HG03378 (cell line): ENCODE measurements at regions not wholly inside any gene's neighbourhood (a gene's known extent, or its start where the extent isn't known, plus 50 kb on each side); places are given as distances from the start of the nearest gene placed in this dataset.

Experiments used
- ATAC-seq: cut with Tn5 transposase; IDR thresholded peaks from one replicate; pipeline ENCODE4 v1.9.1; 2021; ENCODE audit warnings: mild to moderate bottlenecking, moderate library complexity; ENCODE audit not compliant: unreplicated experiment

DNA sequence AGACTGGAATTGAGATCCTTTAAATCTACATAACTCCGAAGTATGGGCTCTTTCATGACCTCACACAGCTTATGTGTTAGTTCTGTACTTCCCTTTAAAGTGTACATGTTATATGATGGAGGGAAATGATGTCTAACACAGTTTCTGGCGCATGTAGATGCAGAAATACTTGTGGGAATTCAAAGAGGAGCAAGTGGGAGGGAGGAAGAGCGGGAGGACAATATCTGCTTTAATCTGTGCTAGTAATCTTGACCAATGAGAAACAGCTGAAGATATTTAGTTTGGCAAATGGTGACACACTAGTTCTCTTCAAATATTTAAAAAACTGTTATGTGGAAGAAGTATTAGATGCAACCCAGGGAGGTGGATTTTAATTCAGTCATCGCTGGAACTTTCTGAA lies 62.9 kb upstream of the PLEKHG1 start:
- ATAC-seq = no peak

DNA sequence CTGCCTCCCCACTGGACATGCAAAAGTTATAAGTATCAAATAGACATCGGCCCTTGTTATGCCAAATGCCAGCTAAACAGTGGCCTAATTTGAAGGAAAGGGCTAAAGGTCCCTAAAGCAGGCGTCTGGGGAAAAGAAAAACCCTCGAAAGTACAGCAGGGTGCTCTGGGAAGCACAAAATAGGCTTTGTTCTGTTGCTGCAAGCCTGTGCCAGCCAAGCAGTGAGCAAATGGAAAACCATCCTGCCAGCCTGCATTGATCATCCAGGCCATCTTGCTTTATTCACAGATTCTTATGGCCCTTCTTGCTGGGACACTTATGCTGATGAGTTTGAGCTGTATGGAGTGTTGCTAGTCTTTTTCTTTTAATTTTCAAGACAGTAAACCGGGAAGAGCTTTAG lies 62.2 kb upstream of the PLEKHG1 start:
- no peak for ATAC-seq

DNA sequence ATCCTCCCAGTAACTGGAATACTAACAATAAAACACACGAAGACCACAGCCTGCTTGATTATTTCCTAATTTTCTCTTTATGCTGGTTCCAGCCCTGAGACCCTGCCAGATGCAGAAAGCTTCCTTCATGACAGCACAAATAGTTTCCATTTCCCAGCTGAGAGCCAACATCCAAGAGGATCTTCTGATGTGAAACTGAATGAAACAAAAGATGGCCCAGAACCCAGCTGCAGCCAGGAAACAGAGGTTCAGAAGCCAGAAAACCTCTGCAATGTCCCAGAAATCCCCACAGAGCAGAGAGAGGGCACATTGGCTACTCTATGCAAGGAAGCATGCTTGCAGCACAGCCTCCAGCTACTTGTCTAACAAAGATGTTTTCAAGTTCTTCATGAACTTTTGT lies 61.8 kb upstream of the PLEKHG1 start:
- ATAC-seq = no peak

DNA sequence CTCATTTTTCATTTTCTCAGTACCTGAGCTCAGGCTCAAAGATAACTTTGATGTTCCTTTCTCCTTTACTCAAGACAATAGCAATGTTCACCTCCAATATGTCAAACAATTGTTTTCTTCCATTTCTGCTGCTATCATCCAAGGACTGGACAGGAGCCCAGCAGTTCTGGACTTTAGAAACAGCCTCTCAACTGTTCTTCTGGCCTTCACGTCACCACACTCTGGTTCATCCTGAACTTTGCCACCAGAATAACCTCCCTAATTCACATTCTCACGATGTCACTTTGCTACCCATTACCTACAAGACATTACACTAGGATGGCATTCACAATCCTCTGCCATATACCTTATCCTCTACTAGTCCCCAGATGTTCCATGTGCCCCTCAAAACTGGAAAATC lies 60.6 kb upstream of the PLEKHG1 start:
- ATAC-seq = no peak

DNA sequence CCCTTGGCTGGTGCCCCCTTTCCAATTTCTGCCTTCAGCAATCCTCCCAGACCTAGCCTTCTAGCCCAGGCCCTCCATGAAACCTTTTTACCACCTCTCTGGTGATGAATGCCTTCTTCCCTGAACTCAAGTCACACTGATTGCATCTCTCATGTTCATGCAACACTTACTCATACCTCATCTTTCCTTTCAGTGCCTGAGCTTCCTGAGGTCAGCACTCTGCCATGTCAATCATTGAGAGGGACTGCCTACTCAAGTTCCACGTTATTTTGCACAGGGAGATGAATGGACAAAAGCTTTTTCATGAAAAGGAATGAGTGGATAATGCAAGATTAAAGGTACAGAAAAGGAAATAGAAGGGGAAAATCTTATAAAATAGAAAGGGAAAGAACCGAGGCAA lies 60.1 kb upstream of the PLEKHG1 start:
- no peak for ATAC-seq

DNA sequence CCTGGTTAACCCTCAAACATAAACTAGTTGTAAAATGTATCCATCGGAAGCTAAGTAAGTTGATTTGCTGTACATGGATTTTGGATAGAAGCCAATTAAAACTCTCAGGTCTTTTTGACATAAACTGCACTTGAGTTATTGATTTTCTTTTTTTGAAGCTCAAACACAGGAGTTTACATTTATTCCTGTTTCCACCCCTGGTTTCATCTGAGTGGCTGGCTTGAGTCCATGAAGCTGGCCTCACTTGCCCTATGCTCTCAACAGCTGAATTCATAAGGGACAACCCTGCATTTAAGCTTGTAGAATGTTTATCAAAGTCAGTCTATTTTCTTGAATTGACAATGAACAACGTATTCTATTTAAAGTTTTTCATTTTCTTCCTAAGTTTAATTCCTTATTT lies 58.1 kb upstream of the PLEKHG1 start:
- ATAC-seq = no peak

DNA sequence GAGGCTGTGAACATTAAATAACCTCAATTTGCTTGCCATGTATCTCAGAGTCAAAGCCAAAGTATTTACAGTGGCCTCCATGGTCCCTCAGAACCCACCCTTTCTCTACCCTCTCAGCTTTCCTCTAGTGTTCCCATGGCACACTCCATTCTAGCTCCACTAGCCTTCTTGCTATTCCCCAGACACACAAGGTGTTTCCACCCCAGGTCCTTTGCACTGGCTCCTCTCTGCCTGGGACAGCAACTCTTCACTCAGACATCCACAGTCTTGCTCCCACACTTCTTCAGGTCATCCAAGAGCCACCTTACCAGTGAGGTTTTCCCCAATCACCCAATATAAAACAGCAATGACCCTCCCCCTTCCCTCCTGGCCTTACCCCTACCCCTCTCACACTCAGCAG lies 56.5 kb upstream of the PLEKHG1 start:
- no peak for ATAC-seq

DNA sequence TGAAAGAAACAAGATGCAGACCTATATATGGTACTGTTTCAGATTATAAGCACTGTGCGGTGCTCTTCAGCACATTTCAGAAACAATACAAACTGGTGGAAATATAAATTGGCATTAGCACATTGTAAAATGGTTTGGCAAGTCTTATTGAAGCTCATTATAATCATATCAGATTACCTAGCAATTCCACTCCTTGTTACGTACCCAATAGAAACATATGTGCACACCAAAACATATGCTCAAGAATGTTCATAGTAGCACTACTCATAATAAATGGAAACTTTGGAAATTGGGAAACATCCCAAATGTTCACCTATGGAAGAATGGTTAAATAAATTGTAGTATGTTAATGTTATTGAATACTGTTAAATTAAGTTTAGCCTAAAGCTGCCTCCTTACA lies 54.9 kb upstream of the PLEKHG1 start:
- ATAC-seq = no peak

DNA sequence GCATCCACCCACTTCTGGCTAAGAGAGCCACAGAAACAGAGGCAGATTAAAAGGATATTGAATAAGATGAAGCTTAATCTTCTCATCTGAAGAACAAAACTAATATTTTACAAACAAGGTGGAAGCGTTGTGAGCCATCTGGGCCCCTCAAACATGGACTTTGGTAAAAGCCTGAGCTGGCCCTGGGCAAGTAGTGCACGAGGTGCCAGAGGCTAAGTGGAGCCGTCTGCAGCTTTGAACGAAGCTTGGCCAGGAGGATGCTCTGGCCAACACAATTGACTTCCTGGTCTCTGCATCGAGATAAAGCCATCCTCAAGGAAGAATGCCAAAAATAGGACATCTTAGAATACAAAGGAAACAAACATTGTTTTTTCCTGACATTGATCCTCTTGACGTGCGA lies 53.2 kb upstream of the PLEKHG1 start:
- ATAC-seq = no peak

DNA sequence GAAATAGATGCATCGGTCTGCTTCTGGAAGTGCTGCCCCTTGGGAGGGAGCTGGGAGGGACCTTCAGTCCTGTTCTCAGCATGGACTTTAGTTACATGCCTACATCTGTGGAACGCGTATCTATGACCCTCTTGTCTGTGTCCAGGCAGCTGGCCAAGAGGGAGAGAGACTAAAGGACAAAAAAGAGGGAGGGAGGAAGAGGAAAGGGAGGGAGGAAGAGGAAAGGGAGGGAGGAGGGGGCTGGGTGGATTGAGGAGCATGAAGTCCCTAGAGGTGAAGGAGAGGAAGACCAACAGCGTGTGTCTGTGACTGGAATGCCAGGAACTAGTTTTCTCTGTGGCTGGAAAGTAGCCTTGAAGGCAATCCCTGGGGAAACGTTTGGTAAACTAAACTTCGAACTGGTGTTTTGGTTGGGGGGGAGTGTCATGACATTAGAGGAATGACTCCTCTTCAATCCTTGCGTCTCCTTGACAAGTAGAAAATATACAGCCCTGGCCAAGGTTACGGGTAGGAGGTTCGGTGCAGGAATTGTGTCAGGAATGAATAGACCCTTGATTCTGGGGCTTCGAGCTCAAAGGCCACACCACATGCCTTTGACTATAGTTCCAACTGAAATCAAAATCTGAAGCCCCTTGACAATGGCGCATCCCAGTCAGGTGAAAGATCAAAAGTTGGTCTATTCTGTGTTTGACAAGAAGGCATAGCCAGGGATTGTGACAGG lies 52.0 kb upstream of the PLEKHG1 start:
- no peak for ATAC-seq

DNA sequence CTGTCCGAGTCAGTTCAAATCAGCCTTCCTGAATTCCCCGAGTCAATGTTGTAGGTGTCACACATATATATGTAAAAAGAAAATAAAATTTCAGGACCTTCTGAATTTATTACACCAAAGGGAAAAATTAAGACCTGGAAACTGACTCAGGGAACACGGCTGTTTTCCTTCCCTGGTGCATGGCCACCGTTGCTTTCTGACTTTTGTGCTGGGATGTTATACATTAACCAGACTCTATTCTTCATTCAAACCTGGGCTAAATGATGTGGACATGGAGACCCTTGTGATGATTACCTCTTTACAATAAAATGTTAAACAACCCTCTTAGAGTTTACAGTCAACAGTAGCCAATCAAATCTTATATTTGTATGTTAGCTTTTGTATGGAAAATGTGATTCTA lies 51.4 kb upstream of the PLEKHG1 start:
- no peak for ATAC-seq

DNA sequence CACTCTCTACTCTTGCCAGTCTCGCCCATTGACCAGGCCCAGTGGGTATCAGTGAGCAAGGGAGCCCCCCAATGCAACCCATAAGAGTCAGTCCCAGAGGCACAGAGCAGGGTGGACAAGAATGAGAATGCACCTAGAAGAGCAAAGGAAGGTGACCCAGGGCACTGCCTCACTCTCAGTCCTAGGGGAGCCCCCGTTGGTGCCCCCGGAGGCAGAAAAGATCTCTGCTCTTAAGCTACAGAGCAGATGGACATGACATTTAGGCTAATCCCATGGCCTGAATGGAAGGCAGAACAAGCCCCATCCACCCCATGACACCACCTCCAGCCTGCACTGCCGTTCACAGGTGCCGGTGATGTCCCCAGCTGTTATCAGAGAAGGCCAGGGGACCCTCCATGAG lies 50.7 kb upstream of the PLEKHG1 start:
- no peak for ATAC-seq

DNA sequence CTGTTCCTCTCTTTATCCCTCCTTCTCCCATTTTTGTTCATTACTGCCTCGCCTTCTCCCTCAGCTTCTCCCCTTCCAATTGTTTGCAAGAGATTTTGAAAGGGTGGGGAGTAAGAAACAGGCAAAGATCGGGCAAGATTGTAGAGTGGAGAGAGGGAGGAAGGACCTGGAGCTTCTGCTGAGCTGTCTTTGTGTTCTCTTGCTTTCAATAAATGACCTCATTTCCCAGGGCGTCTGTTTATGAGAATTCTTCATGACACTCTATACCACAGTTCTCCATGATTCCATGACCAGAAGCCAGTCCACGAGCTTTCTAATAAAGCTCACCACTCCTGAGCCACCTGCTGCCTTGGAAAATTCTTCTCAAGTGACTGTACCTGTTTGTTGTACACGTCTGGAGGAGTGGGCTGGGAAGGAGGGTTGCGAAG lies 50.0 kb upstream of the PLEKHG1 start:
- no peak for ATAC-seq
